H1 (cell line): ENCODE measurements at regions not wholly inside any gene's neighbourhood (a gene's known extent, or its start where the extent isn't known, plus 50 kb on each side); places are given as distances from the start of the nearest gene placed in this dataset.
A peak's percentile ranks its signal among the peaks of the same experiment; 100 is the strongest.

ENCODE experiments used
- CREB1 ChIP-seq: IDR thresholded peaks from 2 replicates; pipeline ENCODE4 v1.6.1; 2012; ENCODE audit warnings: inconsistent platforms
- EZH2 ChIP-seq: fragments of 200-600 bp; sonication (generic); IDR thresholded peaks from 2 replicates; pipeline ENCODE4 v1.7.1; 2012; ENCODE audit warnings: low read depth, mild to moderate bottlenecking, moderate library complexity, low read length, inconsistent platforms; ENCODE audit not compliant: severe bottlenecking
- HDAC2 ChIP-seq, 2 experiments: fragments of 300-600 bp in 1 of 2; sonication (generic) in 1 of 2; IDR thresholded peaks; 2 replicates each; pipeline ENCODE4 v1.6.1; 2011 to 2012; ENCODE audit warnings: low read depth in 2 of 2, low read length in 2 of 2, mild to moderate bottlenecking in 2 of 2, moderate library complexity in 2 of 2, borderline replicate concordance in 1 of 2, inconsistent platforms in 1 of 2
- MAFK ChIP-seq: IDR thresholded peaks from 2 replicates; pipeline ENCODE4 v1.6.1; 2012; ENCODE audit warnings: low read depth, mild to moderate bottlenecking, improper control_type of control experiment, low read length
- NRF1 ChIP-seq: IDR thresholded peaks from 2 replicates; pipeline ENCODE4 v1.6.1; 2011; ENCODE audit warnings: mild to moderate bottlenecking, low read depth, low read length, improper control_type of control experiment
- TBP ChIP-seq: IDR thresholded peaks from 2 replicates; pipeline ENCODE4 v1.6.1; 2011; ENCODE audit warnings: low read depth, low read length, improper control_type of control experiment
- TF ChIP-seq, protein P1 (sequence below): IDR thresholded peaks from 2 replicates; pipeline ENCODE4 v1.6.1; 2011; ENCODE audit warnings: low read depth, mild to moderate bottlenecking, low read length; ENCODE audit not compliant: insufficient read depth

DNA sequence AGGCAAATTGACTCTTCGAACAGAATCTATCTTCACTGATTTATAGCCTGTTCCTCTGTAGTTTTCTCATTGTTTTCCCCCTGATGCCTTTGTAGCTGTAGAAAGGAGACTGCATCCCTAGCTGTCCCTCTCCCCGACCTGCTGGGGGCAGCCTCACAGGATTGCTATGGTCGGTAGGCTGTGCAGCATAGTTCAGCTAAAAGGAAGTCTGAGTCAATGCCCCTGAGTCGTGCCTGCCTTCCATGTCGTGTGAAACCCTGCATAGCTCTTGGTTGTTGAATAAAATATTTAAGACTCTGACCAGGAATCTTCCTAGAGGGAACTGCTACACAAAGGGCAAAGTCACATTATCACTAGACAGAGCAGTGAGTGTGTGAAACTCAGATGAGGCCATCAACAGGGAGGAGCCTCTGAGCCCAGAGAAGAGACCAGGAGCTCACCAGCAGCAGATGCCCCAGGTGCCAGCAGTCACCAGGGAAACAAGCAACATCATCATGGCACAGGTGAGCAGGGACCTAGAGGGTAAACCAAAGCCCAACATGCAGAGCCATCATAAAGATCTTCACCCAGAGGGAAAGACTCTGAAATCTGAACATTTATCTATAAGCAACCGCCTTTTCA, 108.4 kb upstream of the NBEA start (continued):
- no peak for TF ChIP-seq MAFK
- TF ChIP-seq CREB1, result peak; percentile 17; the same call in 1 of the 2 replicates
- no peak for TF ChIP-seq NRF1
- TF ChIP-seq HDAC2 (IDR thresholded peaks at IDR 0.05; ENCODE audit: borderline replicate concordance in 1 of 2, low read depth in 2 of 2, low read length in 2 of 2), result no peak
- TF ChIP-seq EZH2, result no peak
- no peak for TF ChIP-seq TBP
- TF ChIP-seq, protein P1, sequence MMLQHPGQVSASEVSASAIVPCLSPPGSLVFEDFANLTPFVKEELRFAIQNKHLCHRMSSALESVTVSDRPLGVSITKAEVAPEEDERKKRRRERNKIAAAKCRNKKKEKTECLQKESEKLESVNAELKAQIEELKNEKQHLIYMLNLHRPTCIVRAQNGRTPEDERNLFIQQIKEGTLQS, result no peak
